ENCODE measurements at regions not wholly inside any gene's neighbourhood (a gene's known extent, or its start where the extent isn't known, plus 50 kb on each side); places are given as distances from the start of the nearest gene placed in this dataset.

- peak overlapping the region; percentile 64 for H3K27ac Mint-ChIP-seq
- peaks cover 11% of the 10 kb centered on the region for H3K27me3 Mint-ChIP-seq (ENCODE audit: low read depth, poor library complexity)
- no peak for DNase-seq
- H3K4me3 Mint-ChIP-seq = no peak overlapping the region
- peaks cover 46% of the 10 kb centered on the region for H3K4me1 Mint-ChIP-seq
- H3K36me3 Mint-ChIP-seq (ENCODE audit: low read depth) = no peaks in the 10 kb centered on the region
- peaks cover 7% of the 10 kb centered on the region for H3K9me3 Mint-ChIP-seq
- no peak for TF ChIP-seq CTCF (IDR thresholded peaks at IDR 0.05)
These were observed 57.6 kb upstream of the TMPRSS2 start for GRCh38 chr21:41565550-41565949.

- Mint-ChIP-seq H3K4me1 (peaks cover 53% of the 10 kb centered on the region), H3K27ac (peak overlapping the region; percentile 64), H3K4me3 (peak overlapping the region; percentile 10), H3K27me3 (ENCODE audit: low read depth, poor library complexity) (peaks cover 12% of the 10 kb centered on the region), H3K9me3 (peaks cover 1% of the 10 kb centered on the region), H3K36me3 (ENCODE audit: low read depth) (no peaks in the 10 kb centered on the region)
- no peak for DNase-seq
- no peak for TF ChIP-seq CTCF (IDR thresholded peaks at IDR 0.05)
These were observed 56.9 kb upstream of the TMPRSS2 start for GRCh38 chr21:41564871-41565274.

GRCh38 chr21:41562101-41563000, 54.4 kb upstream of the TMPRSS2 start:
- H3K27me3 Mint-ChIP-seq (ENCODE audit: low read depth, poor library complexity) = peaks cover 7% of the 10 kb centered on the region
- no peak for TF ChIP-seq CTCF (IDR thresholded peaks at IDR 0.05)
- DNase-seq = no peak
- H3K27ac Mint-ChIP-seq = peak overlapping the region; percentile 41
- H3K36me3 Mint-ChIP-seq (ENCODE audit: low read depth) = no peaks in the 10 kb centered on the region
- H3K9me3 Mint-ChIP-seq = no peaks in the 10 kb centered on the region
- H3K4me3 Mint-ChIP-seq = no peak overlapping the region
- peaks cover 60% of the 10 kb centered on the region for H3K4me1 Mint-ChIP-seq

DNA sequence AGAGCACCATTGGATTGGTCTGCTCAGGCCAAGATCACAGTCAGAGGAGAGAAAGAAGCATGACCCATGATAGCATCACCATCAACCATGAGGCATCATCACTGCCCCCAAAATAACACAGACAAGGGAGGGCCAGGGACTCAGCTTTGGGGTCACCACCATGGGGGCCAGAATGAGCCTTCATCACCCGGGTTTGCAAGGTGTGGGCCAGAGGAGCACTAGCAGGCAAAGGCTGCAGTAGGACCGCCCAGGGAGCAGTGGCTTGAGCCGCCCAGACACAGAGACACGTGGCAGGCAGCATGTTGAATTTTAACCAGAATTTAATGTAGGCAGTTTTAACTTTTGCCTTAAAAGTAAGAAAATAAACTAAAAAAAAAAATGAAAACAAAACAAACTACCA, 53.7 kb upstream of the TMPRSS2 start:
- Mint-ChIP-seq H3K9me3 (no peaks in the 10 kb centered on the region), H3K27me3 (ENCODE audit: low read depth, poor library complexity) (peaks cover 7% of the 10 kb centered on the region), H3K4me1 (peaks cover 66% of the 10 kb centered on the region), H3K36me3 (ENCODE audit: low read depth) (no peaks in the 10 kb centered on the region), H3K27ac (no peak overlapping the region), H3K4me3 (no peak overlapping the region)
- no peak for TF ChIP-seq CTCF (IDR thresholded peaks at IDR 0.05)
- DNase-seq = no peak

GRCh38 chr21:41560661-41561158, 52.8 kb upstream of the TMPRSS2 start:
- peak overlapping the region; percentile 58 for H3K27ac Mint-ChIP-seq
- no peak for DNase-seq
- no peak overlapping the region for H3K4me3 Mint-ChIP-seq
- H3K4me1 Mint-ChIP-seq = peaks cover 65% of the 10 kb centered on the region
- no peaks in the 10 kb centered on the region for H3K9me3 Mint-ChIP-seq
- no peaks in the 10 kb centered on the region for H3K36me3 Mint-ChIP-seq (ENCODE audit: low read depth)
- peaks cover 10% of the 10 kb centered on the region for H3K27me3 Mint-ChIP-seq (ENCODE audit: low read depth, poor library complexity)
- TF ChIP-seq CTCF (IDR thresholded peaks at IDR 0.05) = no peak
